Keratinocyte (primary cell): ENCODE measurements at regions not wholly inside any gene's neighbourhood (a gene's known extent, or its start where the extent isn't known, plus 50 kb on each side); places are given as distances from the start of the nearest gene placed in this dataset.

Experiments used
- DNase-seq: peaks from one replicate; pipeline ENCODE4 v3.0.0-alpha.2; 2011; ENCODE audit warnings: low read depth, missing footprints, low spot score
- FAIRE-seq: peaks from 2 replicates; lab custom pipeline; 2011; peaks lifted over from hg19 to GRCh38; lab: Jason Lieb, UNC
- H2AFZ ChIP-seq: 2 replicates; pipeline ENCODE4 v1.6.0; 2012; ENCODE audit warnings: low read length, control low read depth, inconsistent platforms; ENCODE audit not compliant: control insufficient read depth
- H3K27ac ChIP-seq: 2 replicates; pipeline ENCODE4 v1.5.1; 2011; ENCODE audit warnings: low read length; ENCODE audit not compliant: control insufficient read depth, insufficient read depth
- H3K27me3 ChIP-seq: 3 replicates; pipeline ENCODE4 v1.6.0; 2011; ENCODE audit warnings: low read length; ENCODE audit not compliant: control insufficient read depth, insufficient read depth; ENCODE audit errors: extremely low read depth
- H3K36me3 ChIP-seq, 2 experiments: 2 replicates in 1 of 2; 3 replicates in 1 of 2; pipeline ENCODE4 v1.5.1; 2011; ENCODE audit warnings: low read length in 2 of 2, mild to moderate bottlenecking in 1 of 2; ENCODE audit not compliant: control insufficient read depth in 2 of 2, insufficient read depth in 2 of 2; ENCODE audit errors: extremely low read depth in 1 of 2
- H3K4me1 ChIP-seq: 3 replicates; pipeline ENCODE4 v1.5.1; 2011; ENCODE audit warnings: low read length; ENCODE audit not compliant: control insufficient read depth, insufficient read depth; ENCODE audit errors: extremely low read depth
- H3K4me2 ChIP-seq: 3 replicates; pipeline ENCODE4 v1.6.0; 2011; ENCODE audit warnings: low read depth, low read length; ENCODE audit not compliant: control insufficient read depth, insufficient read depth; ENCODE audit errors: extremely low read depth
- H3K4me3 ChIP-seq, 3 experiments: fragments of 200-600 bp in 1 of 3; sonication (generic) in 1 of 3; 2 replicates in 2 of 3; 3 replicates in 1 of 3; pipeline ENCODE4 v1.5.1; 2011 to 2016; ENCODE audit warnings: low read length in 3 of 3, mild to moderate bottlenecking in 3 of 3, control low read depth in 2 of 3, inconsistent platforms in 1 of 3, low read depth in 1 of 3, mixed read lengths in 1 of 3, mixed run types in 1 of 3, moderate library complexity in 1 of 3; ENCODE audit not compliant: control insufficient read depth in 2 of 3, insufficient read depth in 2 of 3; ENCODE audit errors: extremely low read depth in 1 of 3
- H3K79me2 ChIP-seq: 2 replicates; pipeline ENCODE4 v1.6.0; 2012; ENCODE audit warnings: low read length; ENCODE audit not compliant: control insufficient read depth, insufficient read depth
- H3K9ac ChIP-seq: 3 replicates; pipeline ENCODE4 v1.6.0; 2011; ENCODE audit warnings: low read length; ENCODE audit not compliant: control insufficient read depth, insufficient read depth; ENCODE audit errors: extremely low read depth
- H3K9me1 ChIP-seq: 3 replicates; pipeline ENCODE4 v1.6.0; 2011; ENCODE audit warnings: low read length; ENCODE audit not compliant: control insufficient read depth, insufficient read depth; ENCODE audit errors: extremely low read depth
- H3K9me3 ChIP-seq: 2 replicates; pipeline ENCODE4 v1.5.1; 2012; ENCODE audit warnings: low read depth, low read length; ENCODE audit not compliant: control insufficient read depth
- H4K20me1 ChIP-seq: 3 replicates; pipeline ENCODE4 v1.6.0; 2011; ENCODE audit warnings: low read length; ENCODE audit not compliant: control insufficient read depth, insufficient read depth; ENCODE audit errors: extremely low read depth
- EZH2 ChIP-seq: IDR thresholded peaks from one replicate; pipeline ENCODE4 v1.6.1; 2012; ENCODE audit warnings: inconsistent platforms, mild to moderate bottlenecking, low read length, moderate library complexity
- dilution Hi-C: fragments of 300-500 bp; cut with MboI; formaldehyde crosslinking; loops from one replicate; pipeline ENCODE4 v1.7.0; 2020; ENCODE audit warnings: low sequenced_read_pairs; ENCODE audit not compliant: extremely low pct_ligation_motif_present
- TF ChIP-seq, protein P1 (sequence below), 3 experiments: IDR thresholded peaks in 1 of 3; conservative IDR thresholded peaks in 1 of 3; optimal IDR thresholded peaks in 1 of 3; 2 replicates in 2 of 3; 3 replicates in 1 of 3; pipeline versions ENCODE3 to v1.5.1; 2011; ENCODE audit warnings: low read length in 3 of 3, mild to moderate bottlenecking in 3 of 3, moderate library complexity in 2 of 3, control low read depth in 1 of 3, inconsistent platforms in 1 of 3; ENCODE audit not compliant: insufficient read depth in 2 of 3; ENCODE audit errors: extremely low read depth in 1 of 3

DNA sequence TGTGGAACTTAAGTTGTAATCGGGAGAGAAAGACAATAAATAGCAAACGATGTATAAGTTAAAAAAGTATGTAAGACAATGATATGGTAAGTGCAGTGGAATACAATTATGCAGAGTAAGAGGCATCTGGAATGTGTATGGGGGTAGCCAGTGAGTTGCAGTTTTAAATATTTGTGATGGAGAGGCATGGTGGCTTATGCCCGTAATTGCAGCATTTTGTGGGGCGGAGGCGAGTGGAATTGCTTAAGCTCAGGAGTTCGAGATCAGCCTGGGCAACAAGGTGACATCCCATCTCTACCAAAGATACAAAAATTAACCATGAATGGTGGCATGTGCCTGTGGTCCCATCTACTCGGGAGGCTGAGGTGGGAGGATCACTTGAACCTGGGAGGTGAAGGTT lies 52.5 kb upstream of the WDFY3 start:
- Histone ChIP-seq H3K79me2 (no peaks in the 10 kb centered on the region), H3K9ac (no peak overlapping the region), H3K4me2 (no peak overlapping the region), H2AFZ (no peak overlapping the region), H3K27me3 (no peaks in the 10 kb centered on the region), H3K9me3 (no peaks in the 10 kb centered on the region), H4K20me1 (no peaks in the 10 kb centered on the region), H3K27ac (no peak overlapping the region), H3K4me1 (no peaks in the 10 kb centered on the region), H3K4me3 (no peak overlapping the region), H3K9me1 (no peaks in the 10 kb centered on the region), H3K36me3 (no peaks in the 10 kb centered on the region)
- DNase-seq (no peak), FAIRE-seq (no peak)
- dilution Hi-C loops = no loop called here
- no peak for TF ChIP-seq EZH2

DNA sequence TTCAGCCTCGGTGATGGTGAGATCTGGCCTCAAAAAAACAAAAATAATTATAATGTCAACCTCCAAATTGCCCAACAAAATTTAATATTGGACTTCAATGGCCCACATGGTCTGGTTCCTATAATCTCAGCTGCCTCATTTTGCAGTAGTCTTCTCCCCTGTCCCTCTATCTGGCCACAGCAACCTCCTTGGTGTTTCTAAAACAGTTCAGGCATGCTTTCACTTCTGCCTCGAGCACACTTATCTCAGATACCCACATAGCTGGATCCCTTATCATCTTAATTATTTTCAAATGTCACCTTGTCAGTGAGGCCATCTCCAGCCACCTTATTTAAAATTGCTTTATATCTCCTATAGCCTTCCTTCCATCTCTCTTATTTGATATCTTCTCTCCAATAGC lies 52.9 kb upstream of the WDFY3 start:
- Histone ChIP-seq H3K9me3 (no peaks in the 10 kb centered on the region), H3K27me3 (no peaks in the 10 kb centered on the region), H3K79me2 (no peaks in the 10 kb centered on the region), H3K36me3 (no peaks in the 10 kb centered on the region), H3K4me2 (no peak overlapping the region), H4K20me1 (no peaks in the 10 kb centered on the region), H3K27ac (no peak overlapping the region), H2AFZ (no peak overlapping the region), H3K9ac (no peak overlapping the region), H3K4me3 (no peak overlapping the region), H3K4me1 (no peaks in the 10 kb centered on the region), H3K9me1 (no peaks in the 10 kb centered on the region)
- TF ChIP-seq EZH2 = no peak
- TF ChIP-seq, protein P1, sequence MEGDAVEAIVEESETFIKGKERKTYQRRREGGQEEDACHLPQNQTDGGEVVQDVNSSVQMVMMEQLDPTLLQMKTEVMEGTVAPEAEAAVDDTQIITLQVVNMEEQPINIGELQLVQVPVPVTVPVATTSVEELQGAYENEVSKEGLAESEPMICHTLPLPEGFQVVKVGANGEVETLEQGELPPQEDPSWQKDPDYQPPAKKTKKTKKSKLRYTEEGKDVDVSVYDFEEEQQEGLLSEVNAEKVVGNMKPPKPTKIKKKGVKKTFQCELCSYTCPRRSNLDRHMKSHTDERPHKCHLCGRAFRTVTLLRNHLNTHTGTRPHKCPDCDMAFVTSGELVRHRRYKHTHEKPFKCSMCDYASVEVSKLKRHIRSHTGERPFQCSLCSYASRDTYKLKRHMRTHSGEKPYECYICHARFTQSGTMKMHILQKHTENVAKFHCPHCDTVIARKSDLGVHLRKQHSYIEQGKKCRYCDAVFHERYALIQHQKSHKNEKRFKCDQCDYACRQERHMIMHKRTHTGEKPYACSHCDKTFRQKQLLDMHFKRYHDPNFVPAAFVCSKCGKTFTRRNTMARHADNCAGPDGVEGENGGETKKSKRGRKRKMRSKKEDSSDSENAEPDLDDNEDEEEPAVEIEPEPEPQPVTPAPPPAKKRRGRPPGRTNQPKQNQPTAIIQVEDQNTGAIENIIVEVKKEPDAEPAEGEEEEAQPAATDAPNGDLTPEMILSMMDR (optimal IDR thresholded peaks at IDR 0.05 in 1 of 3, IDR thresholded peaks at IDR 0.05 in 1 of 3, conservative IDR thresholded peaks at IDR 0.05 in 1 of 3; ENCODE audit: extremely low read depth in 1 of 3, insufficient read depth in 2 of 3, low read length in 3 of 3) = no peak
- DNase-seq = no peak
- no peak for FAIRE-seq
- dilution Hi-C loops = no loop called here

DNA sequence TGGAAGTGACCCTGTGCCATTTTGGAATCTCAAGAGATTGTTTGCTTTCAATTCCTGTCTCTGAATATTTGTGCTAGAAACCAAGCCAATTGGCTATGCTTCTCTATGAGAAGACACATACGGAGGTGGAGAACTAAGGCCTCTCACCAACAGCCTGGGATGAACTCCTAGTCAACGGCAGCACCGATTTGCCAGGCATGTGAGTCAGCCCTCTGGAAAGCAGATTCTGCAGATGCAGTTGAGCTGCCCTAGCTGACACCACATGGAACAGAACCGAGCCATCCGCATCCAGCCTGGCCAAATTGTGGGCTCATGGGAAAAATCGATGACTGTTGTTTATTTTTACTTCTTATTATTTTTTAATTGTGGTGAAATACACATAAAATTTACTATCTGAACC lies 58.2 kb upstream of the WDFY3 start:
- Histone ChIP-seq H3K4me2 (no peak overlapping the region), H3K9me1 (no peaks in the 10 kb centered on the region), H3K27ac (no peak overlapping the region), H3K9me3 (no peaks in the 10 kb centered on the region), H3K4me1 (no peaks in the 10 kb centered on the region), H3K79me2 (no peaks in the 10 kb centered on the region), H4K20me1 (no peaks in the 10 kb centered on the region), H2AFZ (no peak overlapping the region), H3K36me3 (no peaks in the 10 kb centered on the region), H3K4me3 (no peak overlapping the region), H3K27me3 (no peaks in the 10 kb centered on the region), H3K9ac (no peak overlapping the region)
- dilution Hi-C loops = no loop called here
- FAIRE-seq (no peak), DNase-seq (no peak)
- TF ChIP-seq, protein P1 (optimal IDR thresholded peaks at IDR 0.05 in 1 of 3, IDR thresholded peaks at IDR 0.05 in 1 of 3, conservative IDR thresholded peaks at IDR 0.05 in 1 of 3; ENCODE audit: extremely low read depth in 1 of 3, insufficient read depth in 2 of 3, low read length in 3 of 3) = no peak
- TF ChIP-seq EZH2 = no peak
